Type B pancreatic cell (in vitro differentiated cells): ENCODE measurements at regions not wholly inside any gene's neighbourhood (a gene's known extent, or its start where the extent isn't known, plus 50 kb on each side); places are given as distances from the start of the nearest gene placed in this dataset.

Source experiments
- DNase-seq: peaks from one replicate; pipeline ENCODE4 v3.0.0; 2021; ENCODE audit warnings: mixed read lengths; ENCODE audit not compliant: unreplicated experiment; ENCODE audit errors: extremely low spot score
- H3K27ac Mint-ChIP-seq: 2 replicates; pipeline ENCODE4 v1.8.0; 2021; ENCODE audit warnings: mild to moderate bottlenecking, mixed read lengths
- H3K27me3 Mint-ChIP-seq: 2 replicates; pipeline ENCODE4 v1.8.0; 2021; ENCODE audit warnings: mixed read lengths
- H3K36me3 Mint-ChIP-seq: 2 replicates; pipeline ENCODE4 v1.8.0; 2021; ENCODE audit warnings: mixed read lengths
- H3K4me1 Mint-ChIP-seq: one replicate; pipeline ENCODE4 v1.8.0; 2021; ENCODE audit warnings: mixed read lengths; ENCODE audit not compliant: unreplicated experiment
- H3K4me3 Mint-ChIP-seq: 2 replicates; pipeline ENCODE4 v1.8.0; 2021; ENCODE audit warnings: mild to moderate bottlenecking, mixed read lengths
- H3K9me3 Mint-ChIP-seq: 2 replicates; pipeline ENCODE4 v1.8.0; 2021; ENCODE audit warnings: mixed read lengths
- TF ChIP-seq, protein P1 (sequence below): fragments of 200-600 bp; sonication (generic); conservative IDR thresholded peaks from 2 replicates; pipeline ENCODE4 v1.5.0; 2021; ENCODE audit warnings: antibody characterized with exemption, mild to moderate bottlenecking

DNA sequence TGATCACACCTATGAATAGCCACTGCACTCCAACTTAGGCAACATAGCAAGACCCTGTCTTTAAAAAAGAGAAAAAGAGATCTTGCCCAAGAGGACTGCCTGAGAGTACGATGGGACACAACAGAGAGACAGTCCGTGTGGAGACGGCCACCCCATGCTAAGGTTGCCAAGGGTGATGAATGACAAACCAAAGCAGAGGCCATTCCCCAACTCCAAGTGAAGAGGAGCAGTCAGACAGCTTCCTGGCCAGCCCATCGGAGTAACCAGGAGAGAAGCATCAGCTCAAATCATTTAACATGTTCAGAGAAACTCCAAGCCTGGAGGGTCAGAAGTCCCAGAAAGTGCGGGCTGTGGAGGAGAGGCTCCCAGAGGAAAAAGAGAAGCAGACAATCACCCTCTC, 63.9 kb upstream of the SUB1 start:
- Mint-ChIP-seq H3K27me3 (no peaks in the 10 kb centered on the region), H3K36me3 (no peaks in the 10 kb centered on the region), H3K9me3 (no peaks in the 10 kb centered on the region), H3K27ac (no peak overlapping the region), H3K4me3 (no peak overlapping the region), H3K4me1 (no peaks in the 10 kb centered on the region)
- TF ChIP-seq, protein P1, sequence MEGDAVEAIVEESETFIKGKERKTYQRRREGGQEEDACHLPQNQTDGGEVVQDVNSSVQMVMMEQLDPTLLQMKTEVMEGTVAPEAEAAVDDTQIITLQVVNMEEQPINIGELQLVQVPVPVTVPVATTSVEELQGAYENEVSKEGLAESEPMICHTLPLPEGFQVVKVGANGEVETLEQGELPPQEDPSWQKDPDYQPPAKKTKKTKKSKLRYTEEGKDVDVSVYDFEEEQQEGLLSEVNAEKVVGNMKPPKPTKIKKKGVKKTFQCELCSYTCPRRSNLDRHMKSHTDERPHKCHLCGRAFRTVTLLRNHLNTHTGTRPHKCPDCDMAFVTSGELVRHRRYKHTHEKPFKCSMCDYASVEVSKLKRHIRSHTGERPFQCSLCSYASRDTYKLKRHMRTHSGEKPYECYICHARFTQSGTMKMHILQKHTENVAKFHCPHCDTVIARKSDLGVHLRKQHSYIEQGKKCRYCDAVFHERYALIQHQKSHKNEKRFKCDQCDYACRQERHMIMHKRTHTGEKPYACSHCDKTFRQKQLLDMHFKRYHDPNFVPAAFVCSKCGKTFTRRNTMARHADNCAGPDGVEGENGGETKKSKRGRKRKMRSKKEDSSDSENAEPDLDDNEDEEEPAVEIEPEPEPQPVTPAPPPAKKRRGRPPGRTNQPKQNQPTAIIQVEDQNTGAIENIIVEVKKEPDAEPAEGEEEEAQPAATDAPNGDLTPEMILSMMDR: no peak
- DNase-seq: no peak

GRCh38 chr5:32520972-32521371, 64.4 kb upstream of the SUB1 start:
- Mint-ChIP-seq H3K27ac (no peak overlapping the region), H3K4me3 (no peak overlapping the region), H3K4me1 (no peaks in the 10 kb centered on the region), H3K36me3 (no peaks in the 10 kb centered on the region), H3K27me3 (no peaks in the 10 kb centered on the region), H3K9me3 (no peaks in the 10 kb centered on the region)
- TF ChIP-seq, protein P1: no peak
- DNase-seq: no peak

GRCh38 chr5:32520356-32520755, 65.0 kb upstream of the SUB1 start:
- Mint-ChIP-seq H3K9me3 (no peaks in the 10 kb centered on the region), H3K27me3 (no peaks in the 10 kb centered on the region), H3K36me3 (no peaks in the 10 kb centered on the region), H3K4me1 (no peaks in the 10 kb centered on the region), H3K27ac (no peak overlapping the region), H3K4me3 (no peak overlapping the region)
- TF ChIP-seq, protein P1: no peak
- DNase-seq: no peak

- no peak for DNase-seq
- Mint-ChIP-seq H3K36me3 (no peaks in the 10 kb centered on the region), H3K9me3 (no peaks in the 10 kb centered on the region), H3K27ac (no peak overlapping the region), H3K27me3 (no peaks in the 10 kb centered on the region), H3K4me1 (no peaks in the 10 kb centered on the region), H3K4me3 (no peak overlapping the region)
- TF ChIP-seq, protein P1: no peak
These were observed 65.8 kb upstream of the SUB1 start for GRCh38 chr5:32519508-32519907.

DNA sequence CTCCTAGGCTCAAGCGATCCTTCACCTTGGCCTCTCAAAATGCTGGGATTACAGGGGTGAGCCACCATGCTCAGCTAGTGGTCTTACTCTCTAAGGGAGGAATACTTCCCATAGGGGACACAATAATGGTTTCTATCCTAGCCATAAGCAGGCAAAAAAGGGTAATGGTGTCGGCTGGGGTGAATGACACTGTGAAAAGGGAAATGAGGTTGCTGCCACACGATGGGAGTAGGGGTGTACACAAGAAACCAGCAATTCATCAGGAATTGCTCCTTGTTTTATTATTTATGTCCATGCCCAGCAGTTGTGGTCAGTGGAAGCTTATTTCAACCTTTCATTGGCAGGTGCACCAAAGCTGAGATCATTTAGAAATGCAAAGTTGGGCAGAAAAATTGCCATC, 70.3 kb upstream of the ZFR start:
- TF ChIP-seq, protein P1: no peak
- Mint-ChIP-seq H3K36me3 (no peaks in the 10 kb centered on the region), H3K4me1 (no peaks in the 10 kb centered on the region), H3K27ac (no peak overlapping the region), H3K4me3 (no peak overlapping the region), H3K27me3 (no peaks in the 10 kb centered on the region), H3K9me3 (no peaks in the 10 kb centered on the region)
- no peak for DNase-seq

- Mint-ChIP-seq H3K27ac (no peak overlapping the region), H3K4me1 (peaks cover 2% of the 10 kb centered on the region), H3K27me3 (peaks cover 4% of the 10 kb centered on the region), H3K36me3 (no peaks in the 10 kb centered on the region), H3K4me3 (no peak overlapping the region), H3K9me3 (no peaks in the 10 kb centered on the region)
- TF ChIP-seq, protein P1: no peak
- DNase-seq: no peak
These were observed 68.4 kb upstream of the ZFR start for GRCh38 chr5:32512926-32513325.
